ENCODE measurements at regions not wholly inside any gene's neighbourhood (a gene's known extent, or its start where the extent isn't known, plus 50 kb on each side); places are given as distances from the start of the nearest gene placed in this dataset.

GRCh38 chr17:13346081-13346533 is 255.6 kb downstream of the HS3ST3A1 start:
- ATAC-seq: peak; percentile 99
- H3K4me2 ChIP-seq: peak overlapping the region; percentile 30; the same call in 1 of the 2 replicates
- H4K20me1 ChIP-seq (replicated peaks; ENCODE audit: insufficient read depth): no peaks in the 10 kb centered on the region

DNA sequence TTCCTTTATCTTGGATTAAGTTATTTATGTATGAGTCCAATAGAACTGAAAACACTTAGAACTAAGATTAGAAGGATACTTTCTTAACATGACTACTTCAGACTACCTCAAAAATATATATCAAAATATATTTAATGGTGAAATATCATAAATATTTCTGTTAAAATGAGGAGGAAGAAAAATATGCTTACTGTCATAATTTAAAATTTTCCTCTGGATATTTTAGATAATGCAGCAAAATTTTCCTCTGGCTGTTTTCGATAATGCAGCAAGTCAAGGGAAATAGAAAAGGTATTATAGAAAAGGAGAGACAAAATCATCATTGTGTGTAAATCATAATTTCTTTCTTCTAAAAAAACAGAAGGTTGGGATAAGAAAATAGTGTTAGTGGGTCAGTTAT is 263.3 kb downstream of the HS3ST3A1 start:
- Histone ChIP-seq H3K27ac (ENCODE audit: low read depth) (no peak overlapping the region), H3K36me3 (ENCODE audit: insufficient read depth) (no peaks in the 10 kb centered on the region), H3K4me3 (no peak overlapping the region), H3K27me3 (ENCODE audit: insufficient read depth) (no peaks in the 10 kb centered on the region), H3K9me2 (ENCODE audit: insufficient read depth) (peaks cover 12% of the 10 kb centered on the region), H3F3A (replicated peaks; ENCODE audit: low read depth) (no peaks in the 10 kb centered on the region), H4K20me1 (replicated peaks; ENCODE audit: insufficient read depth) (no peaks in the 10 kb centered on the region), H3K79me2 (replicated peaks; ENCODE audit: insufficient read depth) (no peaks in the 10 kb centered on the region), H3K4me1 (ENCODE audit: insufficient read depth) (peaks cover 15% of the 10 kb centered on the region), H2AFZ (no peak overlapping the region), H3K4me2 (peak overlapping the region; percentile 66)
- Mint-ChIP-seq H3K36me3 (ENCODE audit: low read depth) (no peaks in the 10 kb centered on the region), H3K4me1 (peaks cover 17% of the 10 kb centered on the region; the same call in 2 of the 3 replicates), H3K4me3 (no peak overlapping the region), H3K9me3 (no peaks in the 10 kb centered on the region), H3K27me3 (ENCODE audit: insufficient read depth, low read depth, poor library complexity) (peaks cover 2% of the 10 kb centered on the region), H3K27ac (no peak overlapping the region)
- ATAC-seq (no peak), DNase-seq (ENCODE audit: low spot score) (no peak)
- TF ChIP-seq CTCF (conservative IDR thresholded peaks at IDR 0.05; ENCODE audit: low read depth in 2 of 2) (no peak), ZNF331 (CRISPR knock-in tag; IDR thresholded peaks at IDR 0.05; ENCODE audit: low read depth) (no peak), REST (IDR thresholded peaks at IDR 0.05; ENCODE audit: unreplicated experiment) (no peak), EZH2 (IDR thresholded peaks at IDR 0.05; ENCODE audit: low read depth, unreplicated experiment) (no peak), EZH2phosphoT487 (IDR thresholded peaks at IDR 0.05; ENCODE audit: unreplicated experiment) (no peak), STAT1 (IDR thresholded peaks at IDR 0.05; ENCODE audit: unreplicated experiment) (no peak), POLR2AphosphoS5 (IDR thresholded peaks at IDR 0.05; ENCODE audit: low read depth) (no peak)

More at GRCh38 chr17:13346081-13346533, 255.6 kb downstream of the HS3ST3A1 start:
- Histone ChIP-seq H3F3A (replicated peaks; ENCODE audit: low read depth) (no peaks in the 10 kb centered on the region), H3K27ac (ENCODE audit: low read depth) (no peak overlapping the region), H2AFZ (peak overlapping the region; percentile 60; the same call in 1 of the 2 replicates), H3K36me3 (ENCODE audit: insufficient read depth) (no peaks in the 10 kb centered on the region), H3K4me3 (no peak overlapping the region), H3K4me1 (ENCODE audit: insufficient read depth) (peaks cover 7% of the 10 kb centered on the region; the same call in 1 of the 2 replicates), H3K79me2 (replicated peaks; ENCODE audit: insufficient read depth) (no peaks in the 10 kb centered on the region), H3K27me3 (ENCODE audit: insufficient read depth) (no peaks in the 10 kb centered on the region), H3K9me2 (ENCODE audit: insufficient read depth) (no peaks in the 10 kb centered on the region; the same call in 1 of the 2 replicates)
- TF ChIP-seq EZH2 (IDR thresholded peaks at IDR 0.05; ENCODE audit: low read depth, unreplicated experiment) (no peak), ZNF114 (CRISPR knock-in tag; IDR thresholded peaks at IDR 0.05) (no peak), ETS1 (IDR thresholded peaks at IDR 0.05) (no peak), JUNB (IDR thresholded peaks at IDR 0.05; ENCODE audit: unreplicated experiment) (no peak), CREB1 (CRISPR knock-in tag; IDR thresholded peaks at IDR 0.05; ENCODE audit: low read depth) (no peak)
- peaks cover 7% of the 10 kb centered on the region for H3K27me3 Mint-ChIP-seq (ENCODE audit: insufficient read depth, low read depth, poor library complexity)
- H3K36me3 Mint-ChIP-seq (ENCODE audit: low read depth): peaks cover 6% of the 10 kb centered on the region; the same call in 2 of the 3 replicates
- peaks cover 13% of the 10 kb centered on the region for H3K9me3 Mint-ChIP-seq
- H3K27ac Mint-ChIP-seq: no peak overlapping the region
- peaks cover 13% of the 10 kb centered on the region for H3K4me1 Mint-ChIP-seq
- peak; percentile 64 for DNase-seq (ENCODE audit: low spot score)
- no peak overlapping the region for H3K4me3 Mint-ChIP-seq
